SK-N-SH treated with all-trans-retinoic acid at 6 μM for 48 hours (cell line): ENCODE measurements at regions not wholly inside any gene's neighbourhood (a gene's known extent, or its start where the extent isn't known, plus 50 kb on each side); places are given as distances from the start of the nearest gene placed in this dataset.

Experiments used
- ARNTL ChIP-seq: fragments of 450-650 bp; formaldehyde crosslinking; IDR thresholded peaks from 2 replicates; pipeline ENCODE4 v1.5.0; 2020; ENCODE audit warnings: low read depth, mild to moderate bottlenecking, moderate library complexity, borderline replicate concordance
- CSDC2 ChIP-seq: fragments of 250-450 bp; sonication (Bioruptor Pico); IDR thresholded peaks from 2 replicates; pipeline ENCODE4 v1.5.0; 2020; ENCODE audit warnings: mild to moderate bottlenecking, moderate library complexity
- CSRNP3 ChIP-seq: fragments of 250-450 bp; sonication (Bioruptor Pico); IDR thresholded peaks from 2 replicates; pipeline ENCODE4 v1.5.1; 2021; ENCODE audit warnings: mild to moderate bottlenecking, moderate library complexity
- PATZ1 ChIP-seq: fragments of 250-450 bp; sonication (Bioruptor Pico); IDR thresholded peaks from 2 replicates; pipeline ENCODE4 v1.8.0; 2020; ENCODE audit warnings: mild to moderate bottlenecking, moderate library complexity, borderline replicate concordance
- POU6F1 ChIP-seq: fragments of 250-450 bp; sonication (Bioruptor Pico); IDR thresholded peaks from 2 replicates; pipeline ENCODE4 v1.8.0; 2021; ENCODE audit warnings: low read depth, mild to moderate bottlenecking, moderate library complexity, borderline replicate concordance
- RARB ChIP-seq: fragments of 250-450 bp; sonication (Bioruptor Pico); IDR thresholded peaks from 2 replicates; pipeline ENCODE4 v1.8.0; 2021; ENCODE audit warnings: mild to moderate bottlenecking, moderate library complexity
- SNAI2 ChIP-seq: fragments of 250-450 bp; sonication (Bioruptor Pico); IDR thresholded peaks from 2 replicates; pipeline ENCODE4 v1.5.0; 2020; ENCODE audit warnings: mild to moderate bottlenecking, moderate library complexity
- TSHZ2 ChIP-seq: fragments of 250-450 bp; sonication (Bioruptor Pico); IDR thresholded peaks from 2 replicates; pipeline ENCODE4 v1.5.0; 2020; ENCODE audit warnings: mild to moderate bottlenecking, moderate library complexity
- ZNF8 ChIP-seq: fragments of 450-650 bp; formaldehyde crosslinking; IDR thresholded peaks from 2 replicates; pipeline ENCODE4 v1.5.0; 2020; ENCODE audit warnings: mild to moderate bottlenecking, moderate library complexity

GRCh38 chr7:68267486-68267885 is 1270.9 kb downstream of the TYW1 start:
- TF ChIP-seq CSRNP3 (no peak), POU6F1 (CRISPR knock-in tag) (no peak), ZNF8 (CRISPR knock-in tag) (no peak), TSHZ2 (CRISPR knock-in tag) (no peak), RARB (CRISPR knock-in tag) (no peak), PATZ1 (no peak), CSDC2 (CRISPR knock-in tag) (no peak), SNAI2 (CRISPR knock-in tag) (no peak), ARNTL (CRISPR knock-in tag) (no peak)
